Mucosa of descending colon (tissue), 3 donors: ENCODE measurements at regions not wholly inside any gene's neighbourhood (a gene's known extent, or its start where the extent isn't known, plus 50 kb on each side); places are given as distances from the start of the nearest gene placed in this dataset.

ENCODE experiments used
- ATAC-seq: fragments of 200-7000 bp; cut with Tn5 transposase; one replicate; pipeline ENCODE4 v1.9.1; 2020; ENCODE audit warnings: mild to moderate bottlenecking, moderate library complexity
- DNase-seq, 3 donors: peaks; one replicate each; pipeline ENCODE4 v3.0.0-alpha.2; 2020
- H3K36me3 ChIP-seq: fragments of 200-600 bp; one replicate; pipeline ENCODE4 v1.8.0; 2021; ENCODE audit warnings: low read depth, mild to moderate bottlenecking
- H3K4me1 ChIP-seq: fragments of 200-600 bp; one replicate; pipeline ENCODE4 v1.8.0; 2021; ENCODE audit warnings: low read depth, mild to moderate bottlenecking
- H3K4me3 ChIP-seq: fragments of 200-600 bp; one replicate; pipeline ENCODE4 v1.8.0; 2021; ENCODE audit warnings: mild to moderate bottlenecking
- H3K9me3 ChIP-seq: fragments of 200-600 bp; one replicate; pipeline ENCODE4 v1.8.0; 2021; ENCODE audit warnings: mild to moderate bottlenecking
- CTCF ChIP-seq: fragments of 200-600 bp; IDR thresholded peaks from one replicate; pipeline ENCODE4 v1.8.0; 2022; ENCODE audit warnings: antibody characterized with exemption, mild to moderate bottlenecking
- intact Hi-C, 2 donors: fragments of 100-400 bp; cut with DNase I in 1 of 2; cut with micrococcal nuclease in 1 of 2; formaldehyde crosslinking; loops; one replicate each; pipeline versions ENCODE4 v1.11.0 to v1.11.1; 2022; cut with DNase I, micrococcal nuclease
- donor health status: DM: no; HTN: no; CAD: no; lungs with moderate emphysema.
- donor health status: DM: no; HTN: no; CAD: no.
- donor health status: DM: no; HTN: yes; CAD: no.

GRCh38 chr5:161036296-161036695 is 184.3 kb upstream of the ATP10B start:
- ATAC-seq (no peak), DNase-seq (no peak)
- Histone ChIP-seq H3K9me3 (no peaks in the 10 kb centered on the region), H3K36me3 (no peaks in the 10 kb centered on the region), H3K4me1 (no peaks in the 10 kb centered on the region), H3K4me3 (no peak overlapping the region)
- intact Hi-C loops, result no loop called here
- TF ChIP-seq CTCF, result no peak

GRCh38 chr5:161034451-161034850 is 182.4 kb upstream of the ATP10B start:
- no peak for TF ChIP-seq CTCF
- Histone ChIP-seq H3K9me3 (no peaks in the 10 kb centered on the region), H3K4me3 (no peak overlapping the region), H3K36me3 (no peaks in the 10 kb centered on the region), H3K4me1 (no peaks in the 10 kb centered on the region)
- DNase-seq (no peak), ATAC-seq (no peak)
- intact Hi-C loops, result no loop called here

- no peak for TF ChIP-seq CTCF
- intact Hi-C loops, result no loop called here
- no peaks in the 10 kb centered on the region for H3K9me3 ChIP-seq
- no peaks in the 10 kb centered on the region for H3K36me3 ChIP-seq
- ATAC-seq (no peak), DNase-seq (no peak)
- H3K4me1 ChIP-seq, result no peaks in the 10 kb centered on the region
- H3K4me3 ChIP-seq, result no peak overlapping the region
Observed at GRCh38 chr5:161030229-161030628, 178.2 kb upstream of the ATP10B start.

- ATAC-seq (no peak), DNase-seq (no peak)
- no peak for TF ChIP-seq CTCF
- Histone ChIP-seq H3K36me3 (no peaks in the 10 kb centered on the region), H3K9me3 (no peaks in the 10 kb centered on the region), H3K4me1 (no peaks in the 10 kb centered on the region), H3K4me3 (no peak overlapping the region)
- intact Hi-C loops, result no loop called here
Observed at GRCh38 chr5:161027763-161028162, 175.8 kb upstream of the ATP10B start.

GRCh38 chr5:161023551-161023950 is 171.5 kb upstream of the ATP10B start:
- no peak for TF ChIP-seq CTCF
- ATAC-seq, result no peak

GRCh38 chr5:161022151-161022550 is 170.1 kb upstream of the ATP10B start:
- no peak for DNase-seq
- no peak for TF ChIP-seq CTCF
- H3K9me3 ChIP-seq, result no peaks in the 10 kb centered on the region
- no peaks in the 10 kb centered on the region for H3K36me3 ChIP-seq
- no peak overlapping the region for H3K4me3 ChIP-seq
- ATAC-seq, result peak; percentile 13
- H3K4me1 ChIP-seq, result no peaks in the 10 kb centered on the region
- intact Hi-C loops, result no loop called here

More at GRCh38 chr5:161023551-161023950, 171.5 kb upstream of the ATP10B start:
- H3K4me1 ChIP-seq, result no peaks in the 10 kb centered on the region
- no peak overlapping the region for H3K4me3 ChIP-seq
- intact Hi-C loops, result no loop called here
- H3K9me3 ChIP-seq, result no peaks in the 10 kb centered on the region
- H3K36me3 ChIP-seq, result no peaks in the 10 kb centered on the region
- no peak for DNase-seq
